Mucosa of descending colon (tissue), 3 donors: ENCODE measurements at regions not wholly inside any gene's neighbourhood (a gene's known extent, or its start where the extent isn't known, plus 50 kb on each side); places are given as distances from the start of the nearest gene placed in this dataset.

Experiments
- ATAC-seq: fragments of 200-7000 bp; cut with Tn5 transposase; one replicate; pipeline ENCODE4 v1.9.1; 2020; ENCODE audit warnings: mild to moderate bottlenecking, moderate library complexity
- DNase-seq, 3 donors: peaks; one replicate each; pipeline ENCODE4 v3.0.0-alpha.2; 2020
- H3K36me3 ChIP-seq: fragments of 200-600 bp; one replicate; pipeline ENCODE4 v1.8.0; 2021; ENCODE audit warnings: low read depth, mild to moderate bottlenecking
- H3K4me1 ChIP-seq: fragments of 200-600 bp; one replicate; pipeline ENCODE4 v1.8.0; 2021; ENCODE audit warnings: low read depth, mild to moderate bottlenecking
- H3K4me3 ChIP-seq: fragments of 200-600 bp; one replicate; pipeline ENCODE4 v1.8.0; 2021; ENCODE audit warnings: mild to moderate bottlenecking
- H3K9me3 ChIP-seq: fragments of 200-600 bp; one replicate; pipeline ENCODE4 v1.8.0; 2021; ENCODE audit warnings: mild to moderate bottlenecking
- intact Hi-C, 2 donors: fragments of 100-400 bp; cut with DNase I in 1 of 2; cut with micrococcal nuclease in 1 of 2; formaldehyde crosslinking; loops; one replicate each; pipeline versions ENCODE4 v1.11.0 to v1.11.1; 2022; cut with DNase I, micrococcal nuclease
- TF ChIP-seq, protein P1 (sequence below): fragments of 200-600 bp; IDR thresholded peaks from one replicate; pipeline ENCODE4 v1.8.0; 2022; ENCODE audit warnings: antibody characterized with exemption, mild to moderate bottlenecking
- donor health status: DM: no; HTN: no; CAD: no; lungs with moderate emphysema.
- donor health status: DM: no; HTN: no; CAD: no.
- donor health status: DM: no; HTN: yes; CAD: no.

DNA sequence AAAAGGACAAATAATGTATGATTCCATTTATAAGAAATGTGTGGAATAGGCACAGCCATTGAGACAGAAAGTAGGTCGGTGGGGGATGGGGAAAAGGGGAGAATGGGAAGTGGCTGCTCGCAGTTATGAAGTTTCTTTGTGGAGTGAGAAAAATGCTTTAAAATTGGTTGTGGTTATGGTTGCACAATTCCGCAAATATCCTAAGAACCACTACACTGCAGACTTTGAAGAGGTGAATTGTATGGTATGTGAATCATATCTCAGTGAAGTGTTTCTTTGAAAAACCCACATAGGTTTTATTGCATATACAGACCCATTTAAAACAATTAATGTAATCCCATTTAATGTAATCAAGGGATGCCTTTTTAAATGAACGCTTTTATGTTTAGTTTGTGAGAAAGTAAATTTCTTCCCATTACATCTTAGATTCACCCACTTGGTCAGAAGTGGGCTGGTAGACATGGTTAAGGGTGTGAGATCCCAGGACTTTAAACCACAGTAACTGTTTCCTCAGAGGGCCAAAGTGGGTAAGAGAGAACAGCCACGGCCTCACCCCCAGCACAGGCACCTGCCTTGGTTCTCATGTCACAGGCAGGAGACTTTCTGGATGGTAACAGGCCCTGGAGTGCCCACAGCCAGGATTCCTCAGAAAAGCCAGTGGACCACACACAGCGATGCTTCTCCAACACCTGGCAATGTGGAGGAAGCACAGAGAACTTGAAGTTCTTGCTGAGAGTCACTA lies 119.3 kb upstream of the GJB6 start:
- no peak for DNase-seq
- Histone ChIP-seq H3K9me3 (no peaks in the 10 kb centered on the region), H3K4me1 (no peaks in the 10 kb centered on the region), H3K36me3 (no peaks in the 10 kb centered on the region), H3K4me3 (no peak overlapping the region)
- ATAC-seq = no peak
- intact Hi-C loops = no loop called here
- TF ChIP-seq, protein P1, sequence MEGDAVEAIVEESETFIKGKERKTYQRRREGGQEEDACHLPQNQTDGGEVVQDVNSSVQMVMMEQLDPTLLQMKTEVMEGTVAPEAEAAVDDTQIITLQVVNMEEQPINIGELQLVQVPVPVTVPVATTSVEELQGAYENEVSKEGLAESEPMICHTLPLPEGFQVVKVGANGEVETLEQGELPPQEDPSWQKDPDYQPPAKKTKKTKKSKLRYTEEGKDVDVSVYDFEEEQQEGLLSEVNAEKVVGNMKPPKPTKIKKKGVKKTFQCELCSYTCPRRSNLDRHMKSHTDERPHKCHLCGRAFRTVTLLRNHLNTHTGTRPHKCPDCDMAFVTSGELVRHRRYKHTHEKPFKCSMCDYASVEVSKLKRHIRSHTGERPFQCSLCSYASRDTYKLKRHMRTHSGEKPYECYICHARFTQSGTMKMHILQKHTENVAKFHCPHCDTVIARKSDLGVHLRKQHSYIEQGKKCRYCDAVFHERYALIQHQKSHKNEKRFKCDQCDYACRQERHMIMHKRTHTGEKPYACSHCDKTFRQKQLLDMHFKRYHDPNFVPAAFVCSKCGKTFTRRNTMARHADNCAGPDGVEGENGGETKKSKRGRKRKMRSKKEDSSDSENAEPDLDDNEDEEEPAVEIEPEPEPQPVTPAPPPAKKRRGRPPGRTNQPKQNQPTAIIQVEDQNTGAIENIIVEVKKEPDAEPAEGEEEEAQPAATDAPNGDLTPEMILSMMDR = no peak

DNA sequence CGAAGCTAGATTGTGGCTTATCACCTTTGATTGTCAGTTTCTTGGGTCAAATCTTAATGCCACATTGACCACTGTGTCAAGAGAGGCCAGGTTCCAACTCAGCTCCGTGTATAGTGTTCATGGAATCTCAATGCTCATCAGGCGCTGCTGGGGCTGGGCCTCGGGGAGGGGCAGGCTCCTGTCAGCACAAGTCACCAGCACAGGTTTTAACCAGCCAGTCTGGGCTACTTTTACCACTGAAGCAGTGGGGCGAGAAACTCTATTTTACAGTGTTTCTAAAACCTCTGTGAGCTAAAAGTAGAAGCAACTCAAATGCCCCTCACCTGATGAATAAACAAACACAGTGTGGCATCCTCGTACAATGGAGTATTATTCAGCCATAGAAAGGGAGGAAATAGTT lies 118.7 kb upstream of the GJB6 start:
- no peak for ATAC-seq
- no peak for DNase-seq
- Histone ChIP-seq H3K36me3 (no peaks in the 10 kb centered on the region), H3K4me1 (no peaks in the 10 kb centered on the region), H3K9me3 (no peaks in the 10 kb centered on the region), H3K4me3 (no peak overlapping the region)
- intact Hi-C loops = no loop called here
- TF ChIP-seq, protein P1 = no peak

- Histone ChIP-seq H3K4me1 (no peaks in the 10 kb centered on the region), H3K9me3 (no peaks in the 10 kb centered on the region), H3K36me3 (no peaks in the 10 kb centered on the region), H3K4me3 (no peak overlapping the region)
- no peak for ATAC-seq
- TF ChIP-seq, protein P1 = no peak
- DNase-seq = no peak
- intact Hi-C loops = no loop called here
Measured at GRCh38 chr13:20350382-20350763, 118.3 kb upstream of the GJB6 start.

GRCh38 chr13:20349564-20350381 lies 117.7 kb upstream of the GJB6 start:
- intact Hi-C loops = no loop called here
- TF ChIP-seq, protein P1 = no peak
- Histone ChIP-seq H3K36me3 (no peaks in the 10 kb centered on the region), H3K9me3 (no peaks in the 10 kb centered on the region), H3K4me3 (no peak overlapping the region), H3K4me1 (no peaks in the 10 kb centered on the region)
- no peak for DNase-seq
- no peak for ATAC-seq

DNA sequence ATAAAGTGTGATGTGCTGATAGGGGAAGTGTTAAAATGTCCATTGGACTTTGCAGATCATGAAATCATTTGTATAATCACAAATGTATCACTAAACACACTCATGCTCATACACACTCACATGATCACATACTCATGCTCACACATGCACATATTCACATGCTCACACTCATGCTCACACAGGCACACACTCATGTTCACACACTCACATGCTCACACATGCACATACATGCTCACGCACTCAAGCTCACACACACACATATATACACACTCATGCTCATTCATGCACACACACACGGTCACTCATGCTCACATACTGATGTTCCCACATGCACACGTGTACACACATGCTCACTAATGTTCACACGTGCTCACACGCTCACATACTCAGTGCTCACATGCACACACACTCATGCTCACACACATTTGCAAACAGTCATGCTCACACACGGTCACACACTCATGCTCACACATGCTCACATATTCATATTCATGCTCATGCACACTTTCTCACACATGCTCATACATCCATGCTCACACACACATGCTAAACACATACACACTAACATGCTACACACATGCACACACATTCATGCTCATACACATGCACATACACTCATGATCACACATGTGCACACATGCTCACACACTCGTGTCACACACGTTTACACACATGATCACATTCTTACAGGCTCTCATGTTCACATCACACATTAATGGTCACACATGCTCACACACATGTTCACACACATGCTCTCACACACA lies 116.7 kb upstream of the GJB6 start:
- intact Hi-C loops = no loop called here
- ATAC-seq = no peak

More for the DNA sequence above, 116.7 kb upstream of the GJB6 start:
- TF ChIP-seq, protein P1 = no peak
- DNase-seq = no peak
- H3K4me1 ChIP-seq = no peaks in the 10 kb centered on the region
- H3K9me3 ChIP-seq = no peaks in the 10 kb centered on the region
- no peak overlapping the region for H3K4me3 ChIP-seq
- no peaks in the 10 kb centered on the region for H3K36me3 ChIP-seq
